GM10266 (cell line): ENCODE measurements at regions not wholly inside any gene's neighbourhood (a gene's known extent, or its start where the extent isn't known, plus 50 kb on each side); places are given as distances from the start of the nearest gene placed in this dataset.
A peak's percentile ranks its signal among the peaks of the same experiment; 100 is the strongest.

ENCODE experiments used
- DNase-seq: peaks from one replicate; pipeline ENCODE4 v3.0.0; 2012; ENCODE audit errors: extremely low spot score
- TF ChIP-seq, protein P1 (sequence below): IDR thresholded peaks from 2 replicates; pipeline ENCODE4 v1.5.1; 2012; ENCODE audit warnings: mild to moderate bottlenecking, low read depth; ENCODE audit not compliant: control insufficient read depth, insufficient read depth; ENCODE audit errors: missing control alignments

DNA sequence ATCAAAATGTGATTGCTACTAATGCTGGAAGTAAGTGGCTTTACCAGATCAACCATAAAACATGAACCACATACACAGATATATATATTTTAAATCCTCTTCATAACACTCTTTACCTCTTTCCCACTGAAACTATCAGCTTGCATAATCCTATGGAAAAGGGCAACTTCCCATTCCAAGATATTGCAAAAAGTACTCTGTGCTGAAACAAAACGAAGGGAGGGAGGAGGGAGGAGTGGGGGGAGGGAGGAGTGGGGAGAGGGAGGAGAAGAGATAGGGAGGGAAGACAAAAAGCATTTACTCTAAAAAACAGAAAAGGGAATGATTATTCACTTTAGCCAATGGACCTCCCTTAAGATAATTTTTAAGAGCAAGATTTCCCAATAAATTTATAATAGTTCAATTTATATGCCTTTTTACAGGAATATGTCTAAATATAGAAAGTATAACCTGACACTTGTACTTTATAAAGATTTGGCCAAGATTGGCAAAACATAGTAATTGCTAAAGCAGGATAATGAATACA lies 344.8 kb upstream of the NFE2L3 start:
- TF ChIP-seq, protein P1, sequence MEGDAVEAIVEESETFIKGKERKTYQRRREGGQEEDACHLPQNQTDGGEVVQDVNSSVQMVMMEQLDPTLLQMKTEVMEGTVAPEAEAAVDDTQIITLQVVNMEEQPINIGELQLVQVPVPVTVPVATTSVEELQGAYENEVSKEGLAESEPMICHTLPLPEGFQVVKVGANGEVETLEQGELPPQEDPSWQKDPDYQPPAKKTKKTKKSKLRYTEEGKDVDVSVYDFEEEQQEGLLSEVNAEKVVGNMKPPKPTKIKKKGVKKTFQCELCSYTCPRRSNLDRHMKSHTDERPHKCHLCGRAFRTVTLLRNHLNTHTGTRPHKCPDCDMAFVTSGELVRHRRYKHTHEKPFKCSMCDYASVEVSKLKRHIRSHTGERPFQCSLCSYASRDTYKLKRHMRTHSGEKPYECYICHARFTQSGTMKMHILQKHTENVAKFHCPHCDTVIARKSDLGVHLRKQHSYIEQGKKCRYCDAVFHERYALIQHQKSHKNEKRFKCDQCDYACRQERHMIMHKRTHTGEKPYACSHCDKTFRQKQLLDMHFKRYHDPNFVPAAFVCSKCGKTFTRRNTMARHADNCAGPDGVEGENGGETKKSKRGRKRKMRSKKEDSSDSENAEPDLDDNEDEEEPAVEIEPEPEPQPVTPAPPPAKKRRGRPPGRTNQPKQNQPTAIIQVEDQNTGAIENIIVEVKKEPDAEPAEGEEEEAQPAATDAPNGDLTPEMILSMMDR = no peak
- no peak for DNase-seq

DNA sequence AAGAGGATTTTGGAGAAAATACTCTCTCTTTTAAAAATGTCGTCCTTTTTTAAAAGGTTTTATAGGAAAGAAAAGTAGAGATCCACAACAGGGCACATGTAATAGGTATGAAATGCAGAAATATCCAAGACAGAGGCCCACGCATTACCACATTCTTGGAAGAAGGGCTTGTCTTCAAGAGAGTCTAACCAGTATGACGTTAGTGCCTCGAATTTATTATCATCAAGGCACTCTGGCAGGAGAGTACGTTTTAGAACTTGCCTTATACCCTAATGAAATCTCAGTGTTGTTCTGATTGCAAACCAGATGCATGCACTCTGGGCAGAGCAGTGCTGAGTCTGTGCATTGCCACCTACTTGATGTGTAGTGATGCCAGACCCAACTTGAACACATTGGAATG lies 342.6 kb upstream of the NFE2L3 start:
- no peak for DNase-seq
- TF ChIP-seq, protein P1 = no peak

DNA sequence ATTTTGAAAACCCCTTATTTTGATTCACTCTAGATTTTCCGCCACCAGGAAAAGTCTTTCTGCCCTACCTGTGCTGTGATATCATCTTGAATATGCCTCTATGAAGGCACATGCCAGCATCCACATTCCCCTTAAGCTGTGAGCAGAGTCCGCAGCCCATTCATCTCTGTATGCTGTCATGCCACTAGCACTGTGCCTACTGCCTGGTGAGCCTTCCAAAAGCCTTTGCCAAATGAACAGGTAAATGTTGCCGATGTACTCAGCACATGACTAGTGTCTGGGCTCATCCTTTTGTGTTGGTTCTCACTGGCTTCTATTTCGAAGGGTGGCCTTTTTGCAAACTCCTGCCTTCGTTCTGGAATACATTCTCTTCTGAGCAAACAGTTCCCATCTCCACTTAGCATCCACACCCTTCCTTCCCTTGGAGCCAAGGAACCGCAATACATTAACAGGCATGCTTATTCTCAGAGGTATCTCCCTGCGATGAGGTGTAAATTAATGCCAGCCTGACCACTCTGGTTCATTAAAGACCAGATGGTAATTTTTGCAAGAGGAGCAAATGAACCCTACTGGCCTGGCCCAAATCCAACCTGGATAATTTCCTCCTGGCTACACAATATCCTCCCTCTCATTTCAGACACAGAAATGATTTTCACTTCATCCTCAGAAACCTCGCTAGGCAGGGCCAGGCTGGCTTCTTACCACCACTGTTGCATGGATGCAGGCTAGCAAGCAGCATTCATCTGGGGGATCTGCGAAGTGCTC lies 339.7 kb upstream of the NFE2L3 start:
- DNase-seq = no peak
- TF ChIP-seq, protein P1 = no peak

DNA sequence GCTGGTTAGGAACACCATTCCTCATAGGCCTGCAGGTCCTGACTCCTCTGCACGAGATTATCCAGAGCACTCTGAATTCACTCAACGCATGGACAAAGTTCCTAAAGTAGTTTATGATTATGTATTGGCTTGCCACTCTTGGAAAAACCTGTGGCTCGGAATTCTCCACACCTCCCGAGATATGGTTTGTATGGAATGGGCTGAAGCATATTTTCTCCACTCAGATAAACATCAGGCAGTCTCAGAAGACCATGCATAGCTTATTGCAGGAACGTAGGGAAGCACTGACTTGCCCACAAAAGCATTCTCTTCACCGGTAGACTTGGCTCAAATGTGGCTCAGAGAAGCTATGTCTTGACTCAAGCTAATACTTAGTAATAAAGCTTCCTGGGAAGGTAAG lies 338.6 kb upstream of the NFE2L3 start:
- DNase-seq = no peak
- TF ChIP-seq, protein P1 = no peak

- TF ChIP-seq, protein P1 = no peak
- no peak for DNase-seq
Measured at GRCh38 chr7:25815711-25816110, 336.3 kb upstream of the NFE2L3 start.

GRCh38 chr7:25820432-25821040 lies 331.5 kb upstream of the NFE2L3 start:
- peak; percentile 31 for DNase-seq
- TF ChIP-seq, protein P1 = peak; percentile 45

DNA sequence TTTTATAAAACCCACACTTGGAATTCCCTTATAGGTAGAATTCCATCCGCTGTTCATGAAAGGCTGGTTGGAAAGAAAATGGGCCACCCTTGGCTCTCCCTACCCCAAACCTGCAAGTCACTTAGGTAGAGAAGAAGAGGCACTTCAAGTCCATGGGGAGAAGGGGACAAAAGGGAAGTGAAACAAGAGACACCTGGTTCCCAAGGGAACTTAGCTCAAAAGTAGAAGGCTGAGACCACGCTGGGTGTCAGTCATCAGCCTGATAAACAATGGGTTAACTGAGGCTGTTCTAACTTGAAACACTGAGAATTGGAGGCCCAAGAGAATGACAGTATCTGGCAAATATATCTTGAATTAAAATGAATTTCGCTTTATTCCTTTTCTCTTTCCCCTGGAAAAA lies 330.8 kb upstream of the NFE2L3 start:
- TF ChIP-seq, protein P1 = no peak
- no peak for DNase-seq
